Activated B cell treated with CpG ODN at 0.5 μM for 24 hours (primary cell): ENCODE measurements at regions not wholly inside any gene's neighbourhood (a gene's known extent, or its start where the extent isn't known, plus 50 kb on each side); places are given as distances from the start of the nearest gene placed in this dataset.

Source experiments
- ATAC-seq: fragments of 200-7000 bp; cut with Tn5 transposase; one replicate; pipeline ENCODE4 v1.10.0; 2021; ENCODE audit warnings: low read depth, mild to moderate bottlenecking, moderate library complexity
- CTCF ChIA-PET: fragments of 350-600 bp; sonication (Branson Sonifier 250); formaldehyde crosslinking; loops from one replicate; lab custom pipeline; 2021; ENCODE audit warnings: antibody characterized with exemption; lab: Charles Lee
- POLR2A ChIA-PET: fragments of 350-600 bp; sonication (Branson Sonifier 250); formaldehyde crosslinking; loops from one replicate; lab custom pipeline; 2021; ENCODE audit warnings: antibody characterized with exemption; lab: Charles Lee
- DNase-seq: peaks from one replicate; pipeline ENCODE4 v3.0.0; 2022
- H3K27ac Mint-ChIP-seq: one replicate; pipeline ENCODE4 v1.8.0; 2020; ENCODE audit warnings: mixed read lengths
- H3K27me3 Mint-ChIP-seq: one replicate; pipeline ENCODE4 v1.8.0; 2021; ENCODE audit warnings: mixed read lengths
- H3K36me3 Mint-ChIP-seq: one replicate; pipeline ENCODE4 v1.8.0; 2021; ENCODE audit warnings: low read depth, mixed read lengths
- H3K4me1 Mint-ChIP-seq: one replicate; pipeline ENCODE4 v1.8.0; 2021; ENCODE audit warnings: mixed read lengths
- H3K4me3 Mint-ChIP-seq: one replicate; pipeline ENCODE4 v1.8.0; 2020; ENCODE audit warnings: mild to moderate bottlenecking, mixed read lengths
- H3K9me3 Mint-ChIP-seq: one replicate; pipeline ENCODE4 v1.8.0; 2020; ENCODE audit warnings: mixed read lengths
- CTCF ChIP-seq: fragments of 200-600 bp; IDR thresholded peaks from one replicate; pipeline ENCODE4 v1.8.0; 2022; ENCODE audit warnings: antibody characterized with exemption, mild to moderate bottlenecking
- intact Hi-C: fragments of 100-400 bp; cut with micrococcal nuclease; formaldehyde crosslinking; loops from one replicate; pipeline ENCODE4 v1.15.1; 2024

GRCh38 chr2:88263861-88264260 is 93.7 kb downstream of the THNSL2 start:
- intact Hi-C loops = no loop called here
- POLR2A ChIA-PET = no interaction called here
- Mint-ChIP-seq H3K4me3 (no peak overlapping the region), H3K4me1 (no peaks in the 10 kb centered on the region), H3K27ac (no peak overlapping the region), H3K27me3 (peaks cover 6% of the 10 kb centered on the region), H3K36me3 (no peaks in the 10 kb centered on the region), H3K9me3 (no peaks in the 10 kb centered on the region)
- TF ChIP-seq CTCF = no peak
- CTCF ChIA-PET = no interaction called here
- DNase-seq (no peak), ATAC-seq (no peak)

GRCh38 chr2:88261725-88262124 is 91.6 kb downstream of the THNSL2 start:
- H3K9me3 Mint-ChIP-seq = no peaks in the 10 kb centered on the region
- H3K27me3 Mint-ChIP-seq = peaks cover 6% of the 10 kb centered on the region
- H3K4me3 Mint-ChIP-seq = no peak overlapping the region
- no peak for TF ChIP-seq CTCF
- no peak overlapping the region for H3K27ac Mint-ChIP-seq
- H3K36me3 Mint-ChIP-seq = no peaks in the 10 kb centered on the region
- POLR2A ChIA-PET = no interaction called here
- intact Hi-C loops = no loop called here
- no peaks in the 10 kb centered on the region for H3K4me1 Mint-ChIP-seq
- no peak for DNase-seq
- ATAC-seq = no peak
- CTCF ChIA-PET = no interaction called here

GRCh38 chr2:88258208-88258607 is 88.1 kb downstream of the THNSL2 start:
- no peak for TF ChIP-seq CTCF
- Mint-ChIP-seq H3K36me3 (no peaks in the 10 kb centered on the region), H3K27ac (no peak overlapping the region), H3K27me3 (peaks cover 7% of the 10 kb centered on the region), H3K9me3 (no peaks in the 10 kb centered on the region), H3K4me1 (no peaks in the 10 kb centered on the region), H3K4me3 (no peak overlapping the region)
- no peak for ATAC-seq
- no peak for DNase-seq
- intact Hi-C loops = no loop called here
- ChIA-PET POLR2A (no interaction called here), CTCF (no interaction called here)

GRCh38 chr2:88254437-88255091 is 84.4 kb downstream of the THNSL2 start:
- H3K4me1 Mint-ChIP-seq = no peaks in the 10 kb centered on the region
- H3K27ac Mint-ChIP-seq = no peak overlapping the region
- ChIA-PET POLR2A (no interaction called here), CTCF (no interaction called here)
- ATAC-seq = no peak
- no peaks in the 10 kb centered on the region for H3K9me3 Mint-ChIP-seq
- intact Hi-C loops = no loop called here
- peaks cover 13% of the 10 kb centered on the region for H3K27me3 Mint-ChIP-seq
- TF ChIP-seq CTCF = no peak
- no peaks in the 10 kb centered on the region for H3K36me3 Mint-ChIP-seq
- no peak for DNase-seq
- H3K4me3 Mint-ChIP-seq = no peak overlapping the region

- Mint-ChIP-seq H3K27ac (no peak overlapping the region), H3K9me3 (no peaks in the 10 kb centered on the region), H3K27me3 (peaks cover 13% of the 10 kb centered on the region), H3K4me3 (no peak overlapping the region), H3K4me1 (no peaks in the 10 kb centered on the region), H3K36me3 (no peaks in the 10 kb centered on the region)
- no peak for TF ChIP-seq CTCF
- ChIA-PET POLR2A (no interaction called here), CTCF (no interaction called here)
- ATAC-seq (no peak), DNase-seq (no peak)
- intact Hi-C loops = no loop called here
Measured at GRCh38 chr2:88253997-88254396, 83.9 kb downstream of the THNSL2 start.
